NCI-H1092 treated with DMSO at 0.1 percent for 48 hours (cell line): ENCODE measurements at regions not wholly inside any gene's neighbourhood (a gene's known extent, or its start where the extent isn't known, plus 50 kb on each side); places are given as distances from the start of the nearest gene placed in this dataset.

Experiments used
- DNase-seq: peaks from one replicate; lab custom pipeline; 2025; lab: John Stamatoyannopoulos, UW

DNA sequence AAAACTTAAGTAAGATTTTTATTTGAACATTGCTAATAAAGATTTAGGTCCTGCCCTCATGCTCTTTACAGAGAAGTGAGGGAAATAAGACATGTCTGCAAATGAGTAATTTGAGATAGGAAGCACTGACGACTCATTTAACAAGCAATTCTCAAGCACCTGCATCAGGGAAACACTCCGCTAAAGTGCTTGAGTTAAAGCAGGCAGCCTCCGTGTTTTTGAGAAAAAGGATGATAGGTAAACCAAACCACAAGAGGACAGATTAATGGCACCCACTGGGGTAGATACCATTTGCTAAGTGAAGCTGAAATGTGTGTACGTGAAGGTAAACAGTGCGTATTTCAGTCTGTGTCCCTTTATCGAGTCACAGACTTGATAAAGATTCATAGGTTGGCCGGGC, 184.6 kb upstream of the CARD18 start:
- DNase-seq, result no peak

DNA sequence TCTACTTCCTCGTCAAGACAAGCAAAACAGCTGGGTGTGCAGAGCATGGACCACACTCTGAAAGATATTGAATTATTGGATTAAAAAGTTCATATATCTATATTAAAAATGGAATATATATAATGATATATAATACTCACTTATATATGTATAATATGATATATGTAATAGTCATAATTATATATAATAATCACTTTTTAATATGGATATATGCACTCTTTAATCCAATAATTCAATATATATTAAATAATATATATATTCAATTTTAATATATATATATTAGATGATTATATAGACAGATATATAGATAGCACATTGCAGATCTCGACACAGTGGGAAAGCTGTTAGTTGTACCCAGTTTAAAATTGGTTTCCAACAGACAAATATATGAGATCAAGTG, 182.1 kb upstream of the CARD18 start:
- no peak for DNase-seq

DNA sequence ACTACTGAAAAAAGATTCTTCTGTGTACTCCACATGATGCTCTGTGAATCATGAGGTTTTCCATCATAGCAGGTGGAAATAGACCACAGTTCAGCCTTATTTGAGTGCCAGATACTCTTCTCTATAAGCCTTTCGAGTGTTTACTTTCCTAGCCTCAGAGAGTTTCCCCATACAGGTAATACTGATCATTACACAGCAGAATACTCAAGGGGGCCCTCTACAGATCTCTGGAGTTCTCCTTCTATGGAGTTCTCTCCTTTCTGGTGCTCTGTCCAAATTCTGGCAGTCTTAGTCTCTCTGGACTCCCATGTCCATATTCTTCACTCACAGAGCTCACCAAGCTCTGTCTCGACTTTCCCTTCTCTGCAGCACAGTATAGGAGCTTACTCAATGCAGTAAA, 175.7 kb upstream of the CARD18 start:
- peak; percentile 15 for DNase-seq

DNA sequence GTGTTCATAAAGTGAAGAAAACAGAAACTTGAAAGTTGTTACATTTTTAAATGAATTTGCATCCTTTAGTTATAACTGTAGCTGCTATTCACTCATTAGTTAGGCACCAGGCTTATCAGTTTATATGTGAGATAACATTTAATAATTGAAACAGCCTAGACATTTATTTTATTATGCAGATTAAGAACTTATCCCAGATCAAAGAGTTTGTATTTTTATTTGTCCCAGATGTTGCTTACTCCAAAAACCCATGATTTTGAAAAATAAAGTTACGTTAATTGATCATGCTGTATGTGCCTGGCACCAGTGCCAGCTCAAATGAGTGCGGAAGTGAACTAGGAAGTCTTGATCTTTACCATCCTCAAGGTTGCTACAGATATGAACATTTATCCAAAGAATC, 172.7 kb upstream of the CARD18 start:
- DNase-seq, result no peak

DNA sequence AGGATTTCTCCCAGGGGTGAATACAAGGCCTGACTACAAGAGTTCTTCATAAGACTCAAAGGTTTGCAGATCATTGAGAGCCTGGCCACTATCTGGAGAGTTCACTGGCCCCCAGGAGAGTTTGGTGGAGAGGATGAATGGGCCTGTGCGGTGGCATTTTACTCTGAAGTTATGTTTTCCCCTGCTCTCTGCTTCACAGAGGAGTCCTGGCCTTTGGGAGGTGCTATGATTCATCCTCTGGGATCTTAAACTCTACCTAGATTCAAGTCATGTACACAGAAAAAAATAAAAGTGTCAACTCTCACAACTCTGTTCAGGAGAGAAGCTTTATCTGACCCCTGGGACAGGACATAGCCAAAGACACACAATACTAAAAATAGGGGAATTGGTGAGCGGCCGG, 159.1 kb upstream of the CARD18 start:
- DNase-seq, result no peak

DNA sequence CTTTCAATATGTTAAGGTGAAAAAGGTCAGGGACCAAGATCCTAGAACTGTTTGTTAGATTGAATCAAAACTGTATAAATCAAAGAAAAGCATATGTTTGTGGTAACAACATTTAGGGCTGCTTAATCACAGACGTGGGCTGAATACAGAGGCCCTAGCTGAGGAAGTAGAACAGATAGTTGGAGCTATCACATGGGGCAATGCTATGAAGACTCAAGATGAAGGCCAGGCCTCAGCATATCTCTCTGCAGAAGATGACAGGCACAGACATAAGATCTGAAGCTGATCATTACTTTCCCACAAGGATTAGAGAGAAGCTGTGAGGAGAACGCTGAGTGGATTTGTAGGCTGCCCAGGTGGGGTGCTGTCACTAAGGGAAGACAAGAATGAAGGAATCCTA, 158.6 kb upstream of the CARD18 start:
- no peak for DNase-seq

DNA sequence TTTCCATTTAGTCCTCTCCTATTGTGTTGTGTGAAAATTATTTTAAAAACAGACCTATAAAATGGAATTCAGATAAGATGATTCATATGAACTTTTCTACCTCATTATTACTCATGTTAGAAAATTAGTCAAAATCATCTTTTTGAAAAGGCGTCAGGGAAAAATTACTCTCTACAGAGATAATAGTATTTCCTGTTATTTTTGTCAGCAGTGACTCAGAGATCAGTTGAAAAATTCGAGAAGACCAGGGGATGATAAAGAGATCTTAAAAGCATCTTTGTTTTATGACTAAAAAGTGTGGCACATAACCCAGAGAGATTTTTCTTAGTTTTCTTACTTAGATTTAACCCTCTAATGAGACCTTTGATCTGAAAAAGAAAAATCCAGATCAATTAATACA, 157.9 kb upstream of the CARD18 start:
- DNase-seq, result no peak

DNA sequence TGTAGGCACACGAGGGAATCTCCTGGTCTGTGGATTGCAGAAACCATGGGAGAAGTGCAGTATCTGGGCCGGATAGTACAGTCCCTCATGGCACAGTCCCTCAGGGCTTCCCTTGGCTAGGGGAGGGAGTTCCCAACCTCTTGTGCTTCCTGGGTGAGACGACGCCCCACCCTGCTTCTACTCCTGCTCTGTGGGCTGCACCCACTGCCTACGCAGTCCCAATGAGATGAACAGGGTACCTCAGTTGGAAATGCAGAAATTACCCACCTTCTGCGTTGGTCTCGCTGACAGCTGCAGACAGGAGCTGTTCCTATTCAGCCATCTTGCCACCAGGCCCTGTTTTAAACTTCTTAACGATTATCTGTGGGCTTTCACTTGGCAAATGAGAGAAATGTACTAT, 157.2 kb upstream of the CARD18 start:
- no peak for DNase-seq

DNA sequence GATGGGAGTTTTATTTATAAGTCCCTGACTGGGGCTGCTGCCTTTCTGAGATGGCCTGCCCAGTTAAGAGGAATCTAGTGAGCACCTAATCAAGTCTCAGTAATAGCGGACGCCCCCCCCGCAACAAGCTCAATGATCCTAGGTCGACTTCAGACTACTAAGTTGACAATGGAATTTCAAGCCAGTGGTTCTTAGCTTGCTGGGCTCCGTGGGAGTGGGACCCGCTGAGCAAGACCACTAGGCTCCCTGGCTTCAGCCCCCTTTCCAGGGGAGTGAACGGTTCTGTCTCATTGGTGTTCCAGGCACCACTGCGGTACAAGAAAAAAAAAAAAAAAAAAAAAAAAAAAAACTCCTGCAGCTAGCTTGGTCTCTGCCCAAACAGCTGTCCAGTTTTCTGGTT, 156.8 kb upstream of the CARD18 start:
- no peak for DNase-seq

DNA sequence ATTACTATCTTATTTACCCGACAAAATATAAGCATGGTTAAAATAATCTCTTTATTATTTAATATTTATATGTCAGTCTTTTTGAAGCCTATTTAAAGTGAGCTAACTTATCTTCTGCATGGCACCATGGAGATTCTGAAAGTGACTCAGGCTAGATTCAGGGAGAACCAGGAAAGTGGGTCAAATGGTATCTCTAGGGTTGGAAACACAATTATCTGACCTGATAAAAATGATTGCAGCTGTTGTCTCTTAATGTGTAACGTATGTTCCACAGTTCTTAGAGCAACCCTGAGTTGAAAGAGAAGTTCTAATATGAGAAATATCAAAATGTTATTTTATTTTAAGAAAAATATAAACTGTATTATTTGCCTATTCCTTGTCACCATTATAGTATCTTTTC, 143.1 kb upstream of the CARD18 start:
- no peak for DNase-seq

DNA sequence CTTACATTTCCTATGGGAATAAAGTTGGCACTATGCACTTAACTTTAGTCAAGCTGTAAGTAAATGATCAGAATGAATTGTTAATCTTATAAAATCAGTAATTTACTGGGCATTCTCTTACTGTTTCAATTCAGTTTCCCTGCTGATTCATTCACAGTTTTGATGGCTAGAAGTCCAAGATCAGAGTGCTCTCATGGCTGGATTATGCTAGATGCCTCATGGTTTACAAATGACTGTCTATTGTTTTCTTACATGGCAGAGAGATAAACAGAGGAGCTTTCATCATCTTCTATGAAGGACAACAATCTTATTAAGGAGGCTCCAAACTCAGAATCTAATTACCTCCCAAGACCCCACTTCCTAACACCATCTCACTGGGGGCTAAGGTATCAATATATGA, 135.1 kb upstream of the CARD18 start:
- DNase-seq, result no peak

DNA sequence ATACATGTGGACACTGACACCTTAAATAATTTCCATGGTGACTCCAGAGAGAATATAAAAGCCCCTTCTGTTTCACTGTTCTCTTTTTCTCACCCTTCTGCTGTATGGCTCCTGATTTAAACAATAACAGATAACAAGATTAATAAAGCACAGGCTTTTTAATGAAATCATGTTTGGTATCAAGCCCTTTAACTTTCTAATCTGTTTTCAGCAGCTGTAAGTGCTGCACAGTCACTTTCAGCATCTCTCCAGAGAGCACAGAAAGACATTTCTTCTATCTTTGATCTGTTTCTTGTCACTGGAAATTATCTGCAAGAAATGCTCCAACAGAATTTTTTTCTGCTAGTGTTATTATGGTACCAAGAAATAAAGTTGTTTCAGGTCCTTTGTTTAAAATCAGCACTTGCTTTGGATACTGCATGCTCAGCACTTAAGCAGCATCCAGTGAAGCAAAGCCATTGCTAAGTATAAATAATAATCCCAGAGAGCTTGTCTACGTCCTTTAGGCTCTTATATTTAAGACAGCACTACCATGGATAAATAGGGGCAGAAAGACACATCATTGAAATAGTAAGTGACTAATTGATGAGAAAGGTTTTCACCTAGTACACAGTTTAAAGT, 134.2 kb upstream of the CARD18 start:
- DNase-seq, result no peak

DNA sequence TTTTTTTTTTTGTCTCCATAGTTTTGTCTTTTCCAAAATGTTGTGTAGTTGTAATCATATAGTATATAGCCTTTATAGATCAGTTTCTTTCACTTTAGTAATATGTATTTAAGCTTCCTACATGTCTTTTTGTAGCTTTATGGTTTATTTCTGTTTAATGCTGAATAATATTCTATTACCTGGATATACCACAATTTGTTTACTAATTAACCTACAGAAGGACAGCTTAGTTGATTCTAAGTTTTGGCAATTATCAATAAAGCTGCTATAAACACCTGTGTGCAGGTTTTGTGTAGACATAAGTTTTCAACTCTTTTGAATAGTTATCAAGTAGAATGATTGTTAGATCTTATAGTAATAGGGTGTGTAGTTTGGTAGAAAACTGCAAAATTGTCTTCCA, 130.3 kb upstream of the CARD18 start:
- DNase-seq, result no peak

DNA sequence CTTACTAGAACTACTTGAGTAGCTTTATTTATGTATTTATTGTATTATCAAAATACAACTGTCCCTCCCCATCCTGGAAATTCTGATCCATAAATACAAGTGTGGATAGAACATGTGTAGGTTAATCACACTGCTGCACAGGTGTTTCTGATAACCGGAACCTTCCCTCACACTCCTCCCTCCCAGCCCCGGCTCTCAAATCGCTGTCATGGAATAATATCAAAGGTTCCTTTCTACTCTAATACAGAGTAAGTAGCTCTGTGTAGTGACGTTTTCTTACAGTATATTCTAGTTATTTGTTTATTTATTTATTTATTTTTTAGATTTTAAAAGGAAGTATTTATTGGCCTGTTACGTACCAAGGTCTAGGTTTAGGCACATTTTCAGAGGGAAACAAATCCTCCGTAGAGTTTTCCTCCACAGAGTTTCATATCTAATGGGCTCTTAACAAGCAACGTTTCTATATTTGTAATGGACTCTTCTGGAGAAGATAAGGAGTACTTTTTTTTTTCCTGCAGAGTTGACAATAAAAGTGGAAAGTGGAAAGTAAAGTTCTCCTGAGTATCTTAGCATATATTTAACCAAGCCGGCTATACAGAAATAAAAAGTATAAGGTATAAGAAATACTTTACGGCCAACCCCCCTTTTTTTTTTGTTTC, 129.0 kb upstream of the CARD18 start:
- no peak for DNase-seq

DNA sequence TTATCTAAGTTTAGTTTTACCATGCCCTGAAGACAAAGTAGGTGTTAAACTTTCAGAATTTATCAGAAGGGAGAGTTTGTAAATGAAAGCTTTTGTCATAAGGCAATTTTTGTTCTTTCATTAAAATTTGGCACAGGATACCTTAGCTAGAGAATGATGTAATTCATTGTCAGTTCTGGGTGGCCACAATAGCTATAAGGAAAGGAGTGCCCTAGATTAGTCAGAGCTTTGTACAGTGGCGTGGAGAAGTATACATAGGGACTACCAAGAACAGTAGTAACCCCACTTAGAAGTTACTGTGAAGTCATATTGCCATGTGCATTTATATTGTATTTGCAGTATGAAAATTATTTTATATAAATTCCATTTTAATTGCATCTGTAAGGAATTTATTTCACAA, 126.3 kb upstream of the CARD18 start:
- DNase-seq, result no peak

DNA sequence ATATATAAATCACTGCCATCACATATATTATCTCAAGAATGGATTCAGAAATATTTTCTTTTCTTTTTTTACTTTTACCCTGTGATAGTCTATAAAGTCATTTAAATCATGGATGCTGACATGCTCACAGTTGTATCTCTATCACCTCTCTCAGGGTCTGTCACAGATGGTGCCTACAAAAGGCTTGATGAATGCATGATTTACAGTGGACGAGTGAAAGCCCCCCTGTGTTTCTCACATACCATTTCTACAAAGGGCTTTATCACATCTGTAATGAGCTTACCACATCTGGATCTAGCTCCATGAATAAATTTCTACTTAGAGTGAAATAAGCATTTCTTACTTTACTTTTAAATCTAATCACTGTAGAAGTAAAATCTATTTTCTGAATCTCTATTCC, 121.4 kb upstream of the CARD18 start:
- no peak for DNase-seq

DNA sequence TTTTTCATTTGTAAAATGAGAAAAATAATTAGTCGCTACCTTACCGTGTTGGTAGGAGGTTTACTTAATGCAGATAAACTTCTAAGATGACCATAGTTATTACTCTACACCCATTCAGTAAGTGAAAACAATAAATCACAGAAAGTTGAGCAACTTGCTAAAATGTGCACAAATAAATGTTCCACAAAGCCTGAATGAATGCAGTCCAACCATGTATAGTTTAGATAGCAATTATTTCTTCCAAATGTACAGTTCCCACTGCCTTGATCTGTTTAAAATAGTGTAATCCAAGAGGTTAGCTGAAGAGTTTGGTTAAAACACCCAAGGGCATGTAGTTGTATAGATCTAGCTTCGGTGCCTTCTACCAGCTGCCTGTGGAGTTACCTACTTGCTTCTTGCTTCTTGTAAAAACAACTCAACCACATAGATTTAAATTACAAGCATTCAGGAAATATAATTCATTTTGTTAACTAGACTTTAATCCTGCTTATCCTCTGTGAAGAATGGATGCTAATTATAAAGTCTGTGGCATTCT, 106.3 kb upstream of the CARD18 start:
- no peak for DNase-seq

DNA sequence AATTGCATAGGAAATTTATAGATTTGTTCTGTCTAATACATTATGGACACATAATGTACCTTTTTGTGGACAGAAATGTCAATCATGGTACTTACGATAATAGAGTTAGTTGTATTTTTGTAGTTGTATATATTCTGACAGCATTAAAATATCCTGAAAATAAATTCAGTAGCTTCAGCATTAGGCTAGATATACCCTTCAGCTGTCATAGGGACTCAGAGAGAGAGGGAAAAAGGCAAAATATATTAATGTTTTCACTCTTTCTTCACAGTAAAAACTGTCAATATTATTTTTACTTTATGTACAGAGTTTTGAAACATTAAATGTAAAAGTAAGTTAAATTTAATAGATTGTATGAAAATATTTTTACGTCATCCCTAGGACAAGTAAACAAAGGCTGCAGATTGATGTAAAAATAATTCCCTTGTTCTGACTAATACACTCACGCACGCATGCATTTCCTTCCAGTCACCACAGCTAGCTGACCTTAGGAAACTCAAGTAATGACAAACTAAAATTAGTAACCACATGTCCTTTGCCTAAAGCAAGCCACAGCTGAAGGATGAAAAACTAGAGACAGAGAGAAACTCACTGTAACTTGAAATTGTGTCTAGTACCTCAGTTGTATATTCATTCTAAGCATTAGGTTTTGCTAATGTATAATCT, 104.7 kb upstream of the CARD18 start:
- no peak for DNase-seq

DNA sequence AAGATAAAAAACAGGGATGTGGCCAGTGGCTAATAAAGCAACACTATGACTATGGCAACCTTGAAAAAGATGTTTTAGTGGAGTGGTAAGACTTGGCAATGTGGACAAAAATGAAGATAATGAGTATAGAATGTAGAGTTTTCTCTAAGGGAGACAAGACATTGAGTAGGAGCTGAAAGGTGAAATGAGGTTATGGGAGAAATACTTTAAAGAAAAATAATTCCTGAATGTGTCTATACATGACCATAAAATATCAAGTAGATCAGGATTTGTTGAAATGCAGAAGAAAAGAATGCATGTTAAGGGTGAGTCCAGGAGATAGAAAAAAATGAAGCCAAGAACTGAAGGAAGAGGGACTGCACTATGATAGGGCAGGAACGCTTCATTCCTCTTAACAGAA, 101.6 kb upstream of the CARD18 start:
- DNase-seq, result no peak

DNA sequence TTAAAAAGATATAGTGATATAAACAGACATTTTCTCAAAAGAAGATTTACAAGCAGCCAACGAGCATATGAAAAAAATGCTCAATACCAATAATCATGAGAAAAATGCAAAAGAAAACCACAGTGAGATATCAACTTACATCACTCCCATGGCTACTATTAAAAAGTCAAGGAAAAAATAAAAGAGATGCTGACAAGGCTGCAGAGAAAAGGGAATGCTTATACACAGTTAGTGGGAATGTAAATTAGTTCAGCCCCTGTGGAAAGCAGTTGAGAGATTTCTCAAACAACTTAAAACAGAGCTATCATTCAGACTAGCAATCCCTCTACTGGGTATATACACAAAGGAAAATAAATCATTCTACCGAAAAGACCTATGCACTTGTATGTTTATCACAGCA, 97.1 kb upstream of the CARD18 start:
- no peak for DNase-seq

DNA sequence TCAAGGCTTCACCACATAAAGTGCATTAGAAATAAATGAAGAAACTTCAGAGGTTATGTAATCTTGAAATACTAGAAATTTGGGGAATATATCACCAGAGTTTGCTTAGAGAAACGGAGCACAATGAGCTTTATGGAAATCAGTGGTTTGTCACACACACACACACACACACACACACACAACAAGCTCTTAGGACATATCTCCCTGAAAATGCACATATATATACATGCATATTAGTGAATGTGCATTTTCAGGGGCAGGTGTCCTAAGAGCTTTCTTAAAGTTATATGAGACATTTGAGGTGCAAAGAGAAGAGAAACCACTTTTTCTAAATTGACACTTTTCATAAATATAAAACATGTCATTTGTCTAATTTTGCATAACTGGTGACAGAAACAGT, 93.7 kb upstream of the CARD18 start:
- DNase-seq, result no peak

DNA sequence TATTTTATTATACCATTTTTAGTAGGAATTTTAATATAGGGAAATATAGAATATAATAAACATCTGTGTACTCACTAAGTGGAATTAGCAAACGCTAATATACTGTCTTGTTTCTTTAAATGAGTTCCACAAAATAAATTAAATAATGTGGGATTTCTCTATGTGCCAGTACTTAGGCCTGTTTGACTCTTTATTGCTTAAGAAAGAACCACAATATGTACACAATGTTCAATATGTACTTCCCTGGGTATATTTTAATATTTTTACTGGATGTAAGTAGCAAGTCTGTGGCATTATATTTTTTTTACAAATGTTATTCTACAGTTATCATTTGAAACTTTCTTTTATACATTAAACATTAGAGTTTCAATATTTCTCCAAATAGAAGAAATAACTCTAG, 92.5 kb upstream of the CARD18 start:
- DNase-seq, result no peak

DNA sequence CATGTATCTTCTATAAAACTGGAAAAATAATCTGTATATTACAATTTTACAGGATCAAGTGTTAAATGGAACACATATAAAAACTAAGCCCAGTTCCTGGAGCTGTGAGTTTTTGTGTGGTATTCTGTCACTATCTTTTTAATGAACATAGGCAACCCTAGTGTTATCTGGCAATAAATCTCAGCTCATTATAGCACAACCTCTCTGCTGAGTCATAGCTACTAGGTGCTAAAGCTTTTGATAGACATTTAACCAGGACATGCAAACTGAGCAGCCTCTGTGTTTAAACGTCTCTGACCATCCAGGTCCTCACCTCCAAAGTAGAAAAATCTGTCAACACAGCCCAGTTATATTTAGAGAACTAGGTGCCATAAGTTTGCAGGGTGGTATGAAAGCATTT, 91.0 kb upstream of the CARD18 start:
- DNase-seq, result no peak

DNA sequence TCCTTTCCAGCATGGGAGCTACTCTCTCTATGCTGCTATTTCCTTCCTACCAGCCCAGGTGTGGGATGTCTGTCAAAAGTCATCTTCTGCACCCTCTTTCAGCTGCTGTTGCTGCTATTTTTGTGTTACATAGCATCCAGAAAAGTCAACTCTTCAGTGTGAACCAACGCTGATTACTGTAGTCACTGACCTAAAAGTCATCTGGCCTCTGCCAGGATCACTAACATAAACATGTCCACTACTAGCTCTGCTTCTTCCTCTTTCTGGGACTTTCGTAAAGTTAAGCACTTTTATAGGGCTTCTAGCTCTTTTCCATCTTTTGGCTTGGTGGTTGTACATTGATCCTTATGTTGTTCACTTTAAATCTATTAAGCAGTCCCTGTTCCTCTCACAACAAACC, 90.2 kb upstream of the CARD18 start:
- no peak for DNase-seq
